ENCODE measurements at regions not wholly inside any gene's neighbourhood (a gene's known extent, or its start where the extent isn't known, plus 50 kb on each side); places are given as distances from the start of the nearest gene placed in this dataset.

- TF ChIP-seq CTCF (IDR thresholded peaks at IDR 0.05; ENCODE audit: insufficient read depth, low read length, poor library complexity, severe bottlenecking) = no peak
- no peak for TF ChIP-seq EZH2phosphoT487 (conservative IDR thresholded peaks at IDR 0.05; ENCODE audit: low read length)
Observed at GRCh38 chr13:89567025-89567424, 1780.5 kb upstream of the MIR17HG start.
